GM18520 (cell line): ENCODE measurements at regions not wholly inside any gene's neighbourhood (a gene's known extent, or its start where the extent isn't known, plus 50 kb on each side); places are given as distances from the start of the nearest gene placed in this dataset.

Experiments
- ATAC-seq: cut with Tn5 transposase; IDR thresholded peaks from one replicate; pipeline ENCODE4 v1.9.1; 2021; ENCODE audit not compliant: unreplicated experiment

GRCh38 chr6:147122823-147123222 is 81.4 kb upstream of the STXBP5 start:
- ATAC-seq = no peak

GRCh38 chr6:147126618-147127022 is 77.6 kb upstream of the STXBP5 start:
- no peak for ATAC-seq

DNA sequence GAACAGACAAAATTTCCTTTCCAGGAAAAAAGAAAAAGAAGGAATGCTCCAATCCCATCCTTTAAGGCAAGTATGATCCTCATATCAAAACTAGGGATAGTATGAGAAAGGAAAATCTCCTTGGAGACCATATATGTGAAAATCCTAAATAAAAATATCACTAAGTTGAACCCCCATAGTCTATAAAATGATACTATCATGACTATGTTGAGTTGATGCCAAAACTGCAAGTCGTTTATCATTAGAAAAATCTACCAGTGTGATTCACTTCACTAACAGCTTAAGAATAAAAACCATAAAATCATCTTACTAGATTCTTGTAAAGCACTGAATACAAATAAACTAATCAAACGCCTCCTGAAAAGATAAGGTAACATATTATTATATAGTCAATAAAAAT is 76.6 kb upstream of the STXBP5 start:
- ATAC-seq = no peak

- no peak for ATAC-seq
These were observed 76.2 kb upstream of the STXBP5 start for GRCh38 chr6:147128056-147128455.

DNA sequence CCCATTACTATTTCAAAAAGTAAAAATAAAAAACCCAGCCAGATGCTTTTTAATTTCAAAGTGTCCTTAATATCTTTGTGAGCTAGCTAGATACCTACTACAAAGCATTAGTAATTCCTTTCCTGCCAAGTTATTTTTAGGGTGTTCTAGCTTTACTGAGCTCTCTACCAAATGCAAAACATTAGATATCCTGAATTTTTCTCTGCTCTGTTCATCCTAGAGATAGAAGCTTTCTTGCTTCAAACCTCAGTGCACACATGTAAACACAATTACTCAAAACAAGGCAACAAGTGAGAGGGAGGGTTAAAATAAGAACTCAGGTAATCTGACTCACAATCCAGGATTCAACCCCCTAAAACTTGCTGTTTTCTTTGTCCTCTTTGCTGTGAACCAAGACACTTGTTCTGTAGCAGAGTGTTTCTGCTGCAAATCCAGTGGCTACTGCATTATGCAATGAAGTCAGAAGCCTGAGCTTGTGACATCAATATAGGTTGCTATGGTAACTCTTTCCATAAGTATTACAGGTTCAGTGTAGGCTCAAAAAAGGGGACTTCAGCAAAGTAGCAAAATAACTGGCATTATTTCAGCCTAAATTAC is 72.6 kb upstream of the STXBP5 start:
- no peak for ATAC-seq

DNA sequence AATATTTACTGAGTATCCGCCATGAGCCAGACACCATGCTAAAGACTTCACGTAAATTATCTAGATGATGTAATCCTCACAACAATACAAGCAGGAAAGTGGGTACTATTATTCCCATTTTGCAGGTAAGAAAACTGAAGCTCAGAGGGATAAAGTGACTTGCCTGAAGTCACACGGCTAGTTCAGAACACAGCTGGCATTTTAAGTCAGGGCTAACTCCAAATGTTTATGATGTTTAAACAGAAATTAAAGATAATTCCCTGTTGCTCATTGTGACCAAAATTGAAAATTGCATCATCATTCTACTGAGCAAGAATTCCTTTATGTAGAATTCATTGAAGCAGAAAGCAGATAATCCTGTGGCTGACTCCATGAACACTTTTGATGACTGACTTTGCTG is 71.3 kb upstream of the STXBP5 start:
- ATAC-seq = no peak

DNA sequence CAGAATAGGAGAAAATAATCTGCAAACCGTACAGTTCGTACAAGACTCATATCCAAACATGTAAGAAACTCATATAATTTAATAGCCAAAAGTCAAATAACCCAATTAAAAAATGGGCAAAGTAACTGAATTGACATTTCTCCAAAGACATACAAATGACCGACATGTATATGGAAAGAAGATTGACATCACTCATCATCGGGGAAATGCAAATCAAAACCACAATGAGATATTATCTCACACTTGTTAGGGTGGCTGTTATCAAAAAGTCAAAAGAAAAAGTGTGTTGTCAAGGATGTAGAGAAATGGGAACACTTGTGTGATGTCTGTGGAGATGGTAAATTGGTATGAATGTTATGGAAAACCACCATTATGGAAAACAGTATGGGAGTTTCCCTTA is 70.5 kb upstream of the STXBP5 start:
- no peak for ATAC-seq

DNA sequence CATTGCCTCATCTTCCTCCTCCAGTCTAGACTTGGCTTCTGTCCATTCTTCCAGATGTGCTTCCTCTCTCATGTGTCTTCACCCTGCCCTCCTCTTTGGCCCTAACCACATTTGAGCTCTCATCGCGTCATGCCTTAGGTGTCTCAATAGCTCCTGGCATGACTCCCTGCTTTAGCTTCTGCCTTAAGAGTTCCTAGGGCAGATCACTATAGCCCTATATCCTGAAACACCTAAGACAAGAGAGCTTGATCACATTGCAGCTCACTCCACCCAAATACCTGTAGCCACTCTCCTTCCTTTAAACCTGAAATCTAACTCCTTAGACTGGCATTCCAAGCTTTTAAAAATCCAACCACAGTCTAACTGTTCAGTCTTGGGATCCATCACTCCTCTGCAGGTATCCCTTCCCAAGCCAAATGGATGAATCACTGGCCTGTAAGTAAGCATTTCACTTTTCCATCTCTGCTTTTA is 69.0 kb upstream of the STXBP5 start:
- no peak for ATAC-seq

- no peak for ATAC-seq
These were observed 68.2 kb upstream of the STXBP5 start for GRCh38 chr6:147136057-147136456.

DNA sequence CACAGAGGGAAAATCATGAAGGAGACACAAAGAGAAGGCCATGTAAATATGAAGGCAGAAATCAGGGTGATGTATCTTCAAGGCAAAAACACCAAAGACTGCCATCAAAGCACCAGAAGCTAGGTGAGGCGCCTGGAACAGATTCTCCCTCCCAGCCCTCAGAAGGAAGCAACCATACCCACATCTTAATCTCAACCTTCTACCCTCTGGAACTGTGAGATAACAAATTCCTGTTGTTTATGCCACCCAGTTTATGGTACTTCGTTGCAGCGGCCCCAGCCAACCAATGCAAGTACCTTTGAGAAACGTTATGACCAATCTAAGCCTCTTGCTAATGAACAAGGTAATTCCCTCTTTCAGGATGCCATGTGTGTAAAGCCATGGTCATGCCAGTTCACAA is 66.2 kb upstream of the STXBP5 start:
- ATAC-seq = no peak

DNA sequence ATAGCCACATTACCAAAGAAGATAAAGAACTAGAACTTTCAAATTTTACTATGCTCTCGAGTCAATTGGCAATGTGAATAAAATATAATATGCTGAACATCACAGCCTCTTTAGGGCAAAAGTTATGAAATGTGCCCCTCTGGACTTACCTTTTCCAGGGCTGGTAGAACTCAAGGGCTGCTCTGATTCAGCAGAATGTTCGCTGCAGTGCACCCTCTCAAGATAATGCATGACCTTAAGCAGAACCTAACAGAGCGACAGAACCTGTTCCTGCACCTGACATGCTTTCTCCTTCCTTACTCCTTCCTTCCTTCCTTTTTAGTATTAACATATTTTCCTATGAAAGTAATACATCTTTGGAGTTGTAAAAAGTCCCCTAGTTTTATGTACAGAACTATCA is 65.4 kb upstream of the STXBP5 start:
- no peak for ATAC-seq

DNA sequence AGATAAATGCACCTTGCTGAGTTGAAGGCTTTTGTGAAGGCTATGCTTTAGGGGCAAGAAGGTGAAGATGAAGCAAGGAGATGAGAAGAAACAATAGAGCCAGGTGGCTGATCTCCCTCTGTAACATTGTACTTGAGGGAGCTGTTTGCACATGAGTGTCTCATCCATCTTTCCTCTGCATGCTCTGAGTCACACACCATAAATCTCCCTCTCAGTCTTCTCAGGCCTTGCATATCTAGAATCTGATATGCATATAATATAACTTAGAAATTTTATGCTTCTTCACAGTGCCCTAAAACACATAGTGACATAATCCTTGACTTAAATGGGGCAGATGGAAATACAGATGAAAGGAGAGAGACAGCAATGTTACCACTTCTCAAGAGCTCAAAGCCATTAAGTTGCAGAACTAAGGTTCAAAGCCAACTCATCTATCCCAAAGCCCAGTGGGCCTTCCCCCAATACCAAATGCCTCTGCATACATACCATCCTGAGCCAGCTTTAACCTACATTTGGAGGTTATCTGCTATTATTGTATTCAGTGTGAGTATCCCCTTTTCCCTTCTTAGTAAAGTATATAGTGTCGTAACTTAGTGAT is 62.4 kb upstream of the STXBP5 start:
- ATAC-seq = no peak

DNA sequence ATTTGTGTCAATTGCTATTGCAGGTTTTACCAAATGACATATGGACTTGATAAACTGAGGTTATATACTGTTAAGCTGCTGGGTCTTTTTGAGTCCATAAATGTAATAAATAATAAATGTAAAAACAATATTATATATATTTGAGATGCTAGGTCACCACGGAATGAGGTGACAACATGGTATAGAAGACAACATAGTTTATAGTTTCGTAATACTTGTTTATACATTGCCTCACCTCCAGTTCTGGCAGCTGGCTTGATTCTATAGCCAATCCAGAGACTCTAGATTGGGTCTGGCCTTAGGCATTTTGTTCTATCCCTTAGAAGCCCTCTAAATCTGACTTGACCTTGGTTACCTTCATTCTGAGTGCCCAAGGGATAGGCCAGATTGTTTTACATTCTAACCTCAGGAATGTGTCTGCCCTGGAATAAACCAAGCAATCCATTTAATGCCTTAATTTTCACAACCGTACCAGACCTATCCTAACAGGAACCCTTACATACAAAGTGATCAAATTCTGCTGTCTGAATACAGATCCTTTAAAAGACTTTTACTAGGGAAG is 61.5 kb upstream of the STXBP5 start:
- no peak for ATAC-seq

DNA sequence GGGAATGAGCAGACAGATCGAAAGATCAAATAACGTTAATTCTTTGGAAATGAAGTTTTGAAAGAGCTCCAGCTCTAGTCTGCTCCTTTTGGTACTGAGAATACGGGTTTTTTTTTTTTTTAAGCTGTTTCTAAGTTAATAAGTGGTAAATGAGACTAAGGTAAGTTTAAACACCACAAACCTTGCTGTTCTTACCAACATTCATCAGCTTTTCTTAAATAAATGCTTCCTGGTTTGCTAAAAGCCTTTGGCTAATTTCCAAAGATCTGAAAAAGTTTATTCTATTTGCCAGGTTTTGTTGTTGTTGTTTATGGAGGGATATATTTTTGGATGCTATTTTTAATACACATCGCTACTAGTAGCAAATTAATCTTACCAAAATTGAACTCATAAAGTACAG is 55.1 kb upstream of the STXBP5 start:
- no peak for ATAC-seq

DNA sequence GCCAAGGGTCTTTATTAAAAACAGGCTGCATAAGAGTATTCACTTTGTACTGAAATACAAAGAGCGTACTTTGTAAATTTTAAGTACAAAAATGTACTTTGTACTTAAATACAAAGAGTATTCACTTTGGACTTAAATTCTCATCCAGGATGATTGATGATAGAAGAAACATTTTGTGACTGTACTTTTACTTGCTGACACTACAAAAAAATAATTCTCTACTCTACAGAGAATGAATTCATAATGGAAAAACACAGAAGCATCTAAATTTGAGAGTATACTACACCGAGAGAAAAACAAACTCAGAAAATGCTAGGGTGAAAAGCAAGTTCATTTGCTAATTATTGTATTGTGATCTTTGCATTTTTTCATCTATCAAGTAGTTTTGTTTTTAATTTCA is 54.4 kb upstream of the STXBP5 start:
- ATAC-seq = no peak

- ATAC-seq = no peak
These were observed 53.9 kb upstream of the STXBP5 start for GRCh38 chr6:147150293-147150692.
